ENCODE measurements at regions not wholly inside any gene's neighbourhood (a gene's known extent, or its start where the extent isn't known, plus 50 kb on each side); places are given as distances from the start of the nearest gene placed in this dataset.

DNA sequence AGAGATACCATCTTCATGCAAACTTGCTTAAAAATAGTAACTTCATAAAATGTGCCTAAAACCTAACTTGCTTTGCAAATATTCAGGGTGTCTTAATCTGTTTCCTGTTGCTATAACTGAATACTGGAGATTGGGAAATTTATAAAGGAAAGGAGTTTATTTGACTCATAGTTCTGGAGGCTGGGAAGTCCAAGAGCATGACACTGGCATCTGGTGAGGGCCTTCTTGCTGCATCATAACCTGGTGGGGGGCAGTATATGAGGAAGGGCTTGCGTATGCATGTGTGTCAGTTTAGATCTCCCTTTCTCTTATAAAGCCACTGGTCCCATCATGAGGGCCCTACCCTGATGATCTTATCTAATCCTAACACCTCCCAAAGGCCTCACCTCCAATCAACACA is 166.5 kb downstream of the LPIN1 start:
- TF ChIP-seq GATA3 (IDR thresholded peaks at IDR 0.05; ENCODE audit: low read depth, low read length) (no peak), GATA2 (IDR thresholded peaks at IDR 0.05; ENCODE audit: low read depth, low read length) (no peak)

DNA sequence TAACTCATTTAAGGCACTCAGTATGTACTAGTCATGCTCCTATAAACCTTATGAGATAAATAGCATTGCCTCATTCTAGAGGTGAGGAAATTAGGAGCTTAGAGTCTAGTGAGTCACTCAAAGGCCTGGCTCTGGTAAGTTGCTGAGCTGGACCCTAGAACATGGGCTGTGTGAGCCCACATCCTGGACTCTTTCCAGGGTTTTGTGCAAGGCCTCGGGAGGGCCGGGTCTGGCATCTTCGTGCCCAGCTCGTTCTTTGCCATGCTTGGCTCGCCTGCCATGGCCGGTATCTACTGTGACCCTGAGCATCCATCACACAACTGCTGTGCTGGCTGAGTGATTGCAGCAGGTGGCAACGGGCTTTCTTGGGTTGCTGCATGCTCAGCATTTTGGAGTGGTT is 168.0 kb downstream of the LPIN1 start:
- no peak for TF ChIP-seq GATA2 (IDR thresholded peaks at IDR 0.05; ENCODE audit: low read depth, low read length)
- no peak for TF ChIP-seq GATA3 (IDR thresholded peaks at IDR 0.05; ENCODE audit: low read depth, low read length)

DNA sequence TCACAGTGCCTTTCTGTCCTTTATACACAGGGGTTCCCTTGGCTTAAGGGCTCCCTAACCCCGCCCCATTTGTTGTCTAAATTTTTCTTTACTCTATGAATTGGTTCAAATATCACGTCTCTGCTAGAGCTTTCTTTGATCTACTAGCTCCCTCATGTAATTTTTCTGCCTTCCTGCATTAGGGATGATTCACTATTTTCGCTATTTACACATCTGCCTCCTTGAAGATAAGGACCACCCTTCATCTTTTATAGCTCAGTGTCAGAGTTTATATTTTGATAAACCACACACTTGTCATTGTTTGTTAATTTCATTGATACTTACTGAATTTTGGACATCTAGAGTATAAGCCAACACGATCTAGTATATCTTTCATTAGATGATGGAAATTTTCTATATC is 169.2 kb downstream of the LPIN1 start:
- TF ChIP-seq GATA2 (IDR thresholded peaks at IDR 0.05; ENCODE audit: low read depth, low read length), result no peak

DNA sequence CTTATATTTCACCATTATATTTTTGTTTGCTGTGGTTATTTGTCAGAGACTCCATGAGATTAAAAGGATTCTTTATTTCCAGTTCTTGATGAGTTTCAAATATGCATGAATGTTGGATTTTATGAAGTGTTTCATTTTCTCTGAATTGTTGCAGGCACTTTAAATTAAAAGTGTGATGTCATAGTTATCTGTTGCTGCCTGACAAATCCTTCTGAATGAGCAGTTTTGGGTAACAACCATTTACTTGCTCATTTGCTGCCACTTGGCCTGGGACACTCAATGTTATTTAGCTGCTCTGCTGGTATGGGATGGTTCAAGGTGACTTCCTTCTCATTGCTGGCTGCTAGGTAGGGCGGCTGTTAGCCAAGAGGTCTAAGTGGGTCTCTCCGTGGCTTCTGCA is 173.5 kb downstream of the LPIN1 start:
- TF ChIP-seq GATA2 (IDR thresholded peaks at IDR 0.05; ENCODE audit: low read depth, low read length) (no peak), GATA3 (IDR thresholded peaks at IDR 0.05; ENCODE audit: low read depth, low read length) (no peak)

DNA sequence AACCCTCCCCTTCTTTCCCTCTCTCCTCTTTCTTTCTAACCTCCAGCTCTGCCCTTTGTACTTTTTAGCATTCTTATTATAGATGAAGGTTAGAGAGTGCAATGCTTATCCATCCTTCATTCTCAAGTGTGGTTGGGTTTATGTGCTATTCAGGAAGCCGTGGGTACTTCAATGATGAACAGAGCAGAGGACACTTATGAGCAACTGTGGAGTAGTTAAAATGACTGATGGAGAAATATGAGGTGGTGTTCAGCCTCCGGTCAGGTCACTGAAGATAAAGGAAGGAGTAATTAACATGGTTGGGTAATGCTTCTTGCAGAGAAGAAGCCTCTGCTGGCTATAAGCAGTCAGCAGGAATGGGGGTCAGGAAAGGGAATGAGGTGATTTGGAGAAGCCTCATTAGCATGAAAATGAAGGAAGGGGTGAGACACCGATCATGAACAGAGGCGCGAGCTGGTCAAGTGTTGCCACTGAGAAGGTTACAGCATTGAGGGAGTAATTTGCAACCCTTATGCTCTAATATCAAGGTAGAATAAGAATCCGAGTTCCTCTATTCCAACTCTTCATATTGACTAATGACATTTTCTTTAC is 174.7 kb downstream of the LPIN1 start:
- TF ChIP-seq GATA2 (IDR thresholded peaks at IDR 0.05; ENCODE audit: low read depth, low read length) (no peak), GATA3 (IDR thresholded peaks at IDR 0.05; ENCODE audit: low read depth, low read length) (no peak)

DNA sequence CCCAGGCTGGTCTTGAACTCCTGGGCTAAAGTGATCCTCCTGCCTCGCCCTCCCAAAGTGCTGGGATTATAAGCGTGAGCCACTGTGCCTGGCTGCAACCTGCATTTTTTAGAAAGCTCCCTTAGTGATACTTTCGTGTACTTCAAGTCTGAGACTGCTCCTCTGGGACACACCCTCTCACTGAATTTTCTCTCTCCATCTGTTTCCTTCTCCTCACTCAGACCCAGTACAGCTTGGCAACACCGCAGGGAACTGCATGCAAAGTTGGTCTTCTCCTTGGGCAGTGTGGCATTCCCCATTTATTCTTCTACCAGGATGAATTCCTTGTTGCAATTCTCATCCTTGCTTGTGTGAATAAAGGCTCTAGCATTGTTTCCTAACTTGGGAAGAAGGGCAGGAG is 175.9 kb downstream of the LPIN1 start:
- no peak for TF ChIP-seq GATA2 (IDR thresholded peaks at IDR 0.05; ENCODE audit: low read depth, low read length)
- no peak for TF ChIP-seq GATA3 (IDR thresholded peaks at IDR 0.05; ENCODE audit: low read depth, low read length)

DNA sequence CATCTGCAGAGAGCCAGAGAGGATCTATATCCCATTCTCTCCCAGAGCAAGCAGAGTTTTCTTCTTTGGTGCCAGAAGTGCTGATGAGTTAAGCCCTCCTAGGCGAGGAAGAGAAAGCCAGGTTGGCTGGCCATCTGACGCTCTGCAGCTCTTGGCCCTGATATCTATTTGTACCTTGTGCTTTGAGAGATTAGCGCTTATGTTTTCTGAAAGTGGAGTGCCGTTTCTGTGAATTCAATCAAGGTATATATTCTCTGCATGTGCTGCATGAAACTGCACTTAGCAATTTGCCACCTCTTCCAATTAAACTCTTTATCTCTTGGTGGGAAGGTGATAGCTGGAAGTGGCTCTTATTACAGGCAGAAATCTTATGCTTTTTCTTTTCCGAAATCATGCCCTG is 177.5 kb downstream of the LPIN1 start:
- TF ChIP-seq GATA3 (IDR thresholded peaks at IDR 0.05; ENCODE audit: low read depth, low read length), result no peak
- TF ChIP-seq GATA2 (IDR thresholded peaks at IDR 0.05; ENCODE audit: low read depth, low read length), result no peak

DNA sequence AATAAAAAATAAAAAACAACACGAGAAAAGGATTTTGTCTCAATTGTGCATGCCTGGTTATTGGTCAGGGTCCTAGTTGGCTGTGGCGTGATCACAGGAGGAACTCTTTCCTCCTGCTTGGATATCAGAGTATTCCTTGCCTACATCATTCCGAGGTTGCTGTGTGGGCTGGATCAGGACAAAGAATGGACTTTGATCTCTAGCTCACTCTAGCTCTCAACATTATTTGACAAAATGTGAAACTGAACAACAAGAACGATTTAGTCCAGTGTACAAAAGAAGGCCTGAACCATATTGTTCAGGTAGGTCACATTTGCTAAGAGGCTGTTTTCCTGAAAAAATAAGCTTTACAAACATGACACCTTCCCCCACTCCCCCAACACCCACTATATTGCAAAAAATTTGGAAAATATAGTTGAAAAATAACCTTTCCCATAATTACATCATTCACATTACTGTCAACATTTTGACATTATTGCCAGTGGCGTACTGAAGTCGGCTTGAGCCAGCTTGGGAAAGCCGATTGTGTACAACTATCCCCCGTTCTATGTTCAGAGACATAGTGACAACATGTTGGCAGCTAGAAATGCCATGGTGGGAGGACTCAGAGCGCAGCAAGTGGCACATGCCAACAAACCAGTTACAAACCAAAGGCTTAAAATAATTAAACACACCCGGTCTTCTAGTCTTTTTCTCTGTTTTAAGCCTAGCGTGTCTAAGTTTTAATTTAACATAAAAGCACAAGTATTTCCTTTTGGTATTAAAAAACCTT is 179.0 kb downstream of the LPIN1 start:
- no peak for TF ChIP-seq GATA3 (IDR thresholded peaks at IDR 0.05; ENCODE audit: low read depth, low read length)
- TF ChIP-seq GATA2 (IDR thresholded peaks at IDR 0.05; ENCODE audit: low read depth, low read length), result no peak

DNA sequence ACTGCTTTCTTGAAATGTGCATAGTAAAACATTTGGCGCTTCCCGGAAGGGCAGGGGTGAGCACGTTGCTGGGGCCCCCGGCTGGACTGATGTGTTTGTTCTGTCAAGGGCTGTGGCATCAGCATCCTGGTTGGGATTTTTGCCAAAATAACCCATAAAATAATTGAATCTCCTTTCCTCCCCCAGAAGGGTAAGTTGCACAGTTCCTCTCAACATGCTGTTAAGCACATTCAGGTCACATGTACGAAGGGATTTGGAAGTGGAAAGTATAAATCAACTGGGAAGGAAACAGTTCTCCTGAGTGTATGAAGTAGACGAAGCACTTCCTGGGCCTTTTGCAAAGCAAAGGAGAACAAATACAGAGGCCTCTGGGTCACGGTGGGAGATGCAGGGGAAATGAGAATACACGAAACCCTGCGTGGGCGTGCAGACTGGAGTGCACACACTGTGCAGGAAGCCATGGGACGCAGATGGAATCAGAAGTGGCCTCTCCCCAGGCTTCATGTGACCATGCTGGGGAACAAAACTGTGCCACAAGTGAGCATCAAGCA is 183.9 kb downstream of the LPIN1 start:
- TF ChIP-seq GATA2 (IDR thresholded peaks at IDR 0.05; ENCODE audit: low read depth, low read length), result no peak
- no peak for TF ChIP-seq GATA3 (IDR thresholded peaks at IDR 0.05; ENCODE audit: low read depth, low read length)

DNA sequence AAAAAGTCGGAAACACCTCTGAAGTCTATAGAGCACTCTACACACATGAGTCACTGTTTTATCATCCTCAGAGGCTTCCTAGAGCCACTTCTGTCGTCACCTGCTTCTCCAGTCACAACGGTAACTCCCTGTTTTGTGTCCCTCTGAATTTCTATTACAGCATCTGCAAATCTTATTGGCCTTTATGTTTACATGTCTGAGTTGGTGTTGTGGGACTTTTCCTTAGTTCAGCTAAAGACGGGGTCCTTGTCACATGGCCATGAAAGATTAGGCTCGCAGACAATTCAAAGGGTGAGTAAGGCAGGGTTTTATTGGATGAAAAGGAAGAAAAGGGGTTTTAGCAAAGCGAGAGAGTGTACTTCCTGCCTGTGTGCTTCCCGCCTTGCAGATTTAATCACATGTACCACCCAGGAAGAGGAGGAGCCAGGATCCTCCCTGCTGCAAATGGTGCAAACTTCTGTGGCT is 185.6 kb downstream of the LPIN1 start:
- TF ChIP-seq GATA2 (IDR thresholded peaks at IDR 0.05; ENCODE audit: low read depth, low read length) (no peak), GATA3 (IDR thresholded peaks at IDR 0.05; ENCODE audit: low read depth, low read length) (no peak)

DNA sequence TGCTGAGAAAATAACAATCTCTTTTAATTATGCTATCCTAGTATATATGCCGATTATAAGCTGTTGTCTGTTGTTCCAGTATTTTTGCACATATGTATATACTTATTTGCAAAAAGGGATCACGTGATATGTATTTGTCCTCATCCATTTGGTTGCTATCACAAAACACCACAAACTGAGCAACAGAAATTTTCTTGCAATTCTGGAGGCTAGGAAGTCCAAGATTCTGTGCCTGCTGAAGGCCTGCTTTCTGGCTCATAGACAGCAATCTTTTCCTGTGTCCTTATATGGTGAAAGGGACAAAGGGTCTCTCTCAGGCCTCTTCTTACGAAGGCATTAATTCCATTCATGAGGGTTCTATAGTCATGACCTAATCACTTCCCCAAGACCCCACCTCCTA is 186.5 kb downstream of the LPIN1 start:
- no peak for TF ChIP-seq GATA3 (IDR thresholded peaks at IDR 0.05; ENCODE audit: low read depth, low read length)
- no peak for TF ChIP-seq GATA2 (IDR thresholded peaks at IDR 0.05; ENCODE audit: low read depth, low read length)

DNA sequence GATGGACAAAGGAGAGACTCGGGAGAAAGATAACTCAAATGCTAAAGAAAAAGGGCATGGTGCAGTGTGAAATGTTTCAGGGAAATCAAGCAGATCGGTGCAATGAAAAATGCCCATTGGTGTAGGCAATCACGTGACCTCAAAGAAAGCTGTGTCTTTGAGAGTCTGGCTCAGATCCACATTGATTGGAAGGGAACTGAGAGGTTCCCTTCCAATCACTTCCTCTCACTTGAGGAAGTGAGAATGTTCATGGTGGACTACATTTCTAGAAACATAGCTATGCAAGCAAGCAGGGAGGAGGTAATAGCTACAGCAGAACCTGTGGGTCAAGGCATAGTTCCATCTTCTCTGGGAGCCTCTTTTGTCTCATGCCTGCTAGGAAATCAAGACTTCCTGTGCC is 187.4 kb downstream of the LPIN1 start:
- TF ChIP-seq GATA3 (IDR thresholded peaks at IDR 0.05; ENCODE audit: low read depth, low read length), result no peak
- no peak for TF ChIP-seq GATA2 (IDR thresholded peaks at IDR 0.05; ENCODE audit: low read depth, low read length)

DNA sequence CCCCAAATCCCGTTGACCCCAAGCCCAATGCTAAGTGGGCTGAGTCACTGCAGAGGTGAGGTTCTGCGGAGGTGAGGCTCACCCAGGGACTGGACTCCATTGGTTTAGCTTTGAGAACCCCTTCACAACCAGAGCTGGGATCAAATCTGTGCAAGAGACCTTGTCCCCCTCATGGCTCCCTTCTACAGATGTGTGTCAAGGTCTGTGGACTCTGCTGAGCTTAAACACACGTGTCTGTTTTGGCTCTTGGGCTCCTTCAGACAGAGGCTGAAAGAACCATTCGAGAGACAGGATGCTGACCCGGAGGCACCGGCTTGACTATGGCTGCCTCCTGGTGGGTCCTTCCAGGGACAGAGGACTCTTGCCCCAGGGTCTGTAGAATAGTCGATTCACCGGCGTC is 190.3 kb downstream of the LPIN1 start:
- TF ChIP-seq GATA2 (IDR thresholded peaks at IDR 0.05; ENCODE audit: low read depth, low read length) (no peak), GATA3 (IDR thresholded peaks at IDR 0.05; ENCODE audit: low read depth, low read length) (no peak)

DNA sequence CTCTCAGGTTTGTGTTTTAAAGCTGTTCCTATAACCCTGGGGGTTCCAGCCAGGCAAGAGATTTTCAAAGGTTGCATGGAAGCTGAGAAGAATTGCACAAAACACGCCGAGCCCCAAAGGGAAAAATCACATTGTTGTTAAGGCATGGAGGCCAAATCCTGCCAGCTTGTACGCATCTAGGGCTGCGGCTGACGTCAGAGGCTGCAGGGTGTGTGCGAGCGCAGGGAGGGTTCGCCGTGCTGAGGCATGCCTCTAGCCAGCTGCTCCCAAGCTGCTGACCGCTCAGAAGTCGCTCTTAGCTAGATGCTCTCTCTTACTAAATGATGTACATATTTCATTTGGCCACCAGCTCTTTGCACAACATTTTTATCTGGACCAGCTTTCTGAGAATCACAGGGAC is 191.8 kb downstream of the LPIN1 start:
- no peak for TF ChIP-seq GATA2 (IDR thresholded peaks at IDR 0.05; ENCODE audit: low read depth, low read length)
- TF ChIP-seq GATA3 (IDR thresholded peaks at IDR 0.05; ENCODE audit: low read depth, low read length), result no peak

DNA sequence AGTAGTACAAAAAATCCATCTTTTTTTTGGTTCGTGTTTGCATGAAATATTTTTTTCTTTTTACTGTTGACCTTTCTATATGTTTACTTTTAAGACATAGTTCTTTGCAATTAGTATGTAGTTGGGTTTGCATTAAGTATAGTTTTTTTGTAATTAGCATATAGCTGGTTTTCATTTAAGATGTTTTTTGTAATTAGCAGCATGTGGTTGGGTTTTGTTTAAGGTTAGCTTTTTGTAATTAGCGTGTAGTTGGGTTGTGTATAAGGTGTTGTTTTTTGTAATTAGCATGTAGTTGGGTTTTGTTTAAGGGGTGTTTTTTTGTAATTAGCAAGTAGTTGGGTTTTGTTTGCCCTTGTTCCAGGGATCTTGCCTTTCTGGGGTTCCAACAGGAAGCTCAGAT is 193.1 kb downstream of the LPIN1 start:
- no peak for TF ChIP-seq GATA3 (IDR thresholded peaks at IDR 0.05; ENCODE audit: low read depth, low read length)
- TF ChIP-seq GATA2 (IDR thresholded peaks at IDR 0.05; ENCODE audit: low read depth, low read length), result no peak

Data from SH-SY5Y (cell line).